Activated naive CD8-positive, alpha-beta T cell (primary cell): ENCODE measurements at regions not wholly inside any gene's neighbourhood (a gene's known extent, or its start where the extent isn't known, plus 50 kb on each side); places are given as distances from the start of the nearest gene placed in this dataset.

Experiments used
- H3K27ac Mint-ChIP-seq: one replicate; pipeline ENCODE4 v1.8.0; 2021; ENCODE audit warnings: mixed read lengths
- H3K27me3 Mint-ChIP-seq: one replicate; pipeline ENCODE4 v1.8.0; 2021; ENCODE audit warnings: mixed read lengths
- H3K36me3 Mint-ChIP-seq: one replicate; pipeline ENCODE4 v1.8.0; 2021; ENCODE audit warnings: mixed read lengths
- H3K4me1 Mint-ChIP-seq: one replicate; pipeline ENCODE4 v1.8.0; 2021; ENCODE audit warnings: low read depth, mixed read lengths
- H3K4me3 Mint-ChIP-seq: one replicate; pipeline ENCODE4 v1.8.0; 2021; ENCODE audit warnings: mild to moderate bottlenecking, mixed read lengths
- H3K9me3 Mint-ChIP-seq: one replicate; pipeline ENCODE4 v1.8.0; 2021; ENCODE audit warnings: low read depth, mixed read lengths

DNA sequence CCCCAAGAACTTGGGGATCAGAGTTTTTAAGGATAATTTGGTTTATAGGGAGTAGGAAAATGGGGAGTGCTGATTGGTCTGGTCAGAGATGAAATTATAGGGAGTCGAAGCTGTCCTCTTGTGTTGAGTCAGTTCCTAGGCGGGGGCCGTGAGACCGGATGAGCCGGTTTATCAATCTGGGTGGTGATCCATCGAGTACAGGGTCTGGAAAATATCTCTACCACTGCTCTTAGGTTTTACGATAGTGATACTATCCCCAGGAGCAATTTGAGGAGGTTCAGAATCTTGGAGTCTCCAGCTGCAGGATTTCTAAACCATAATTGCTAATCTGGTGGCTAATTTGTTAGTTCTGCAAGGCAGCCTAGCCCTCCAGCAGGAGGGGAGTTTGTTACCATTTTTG, 403.4 kb downstream of the CDH11 start:
- Mint-ChIP-seq H3K36me3 (no peaks in the 10 kb centered on the region), H3K27ac (no peak overlapping the region), H3K4me3 (no peak overlapping the region), H3K9me3 (peaks cover 9% of the 10 kb centered on the region), H3K4me1 (no peaks in the 10 kb centered on the region), H3K27me3 (no peaks in the 10 kb centered on the region)

DNA sequence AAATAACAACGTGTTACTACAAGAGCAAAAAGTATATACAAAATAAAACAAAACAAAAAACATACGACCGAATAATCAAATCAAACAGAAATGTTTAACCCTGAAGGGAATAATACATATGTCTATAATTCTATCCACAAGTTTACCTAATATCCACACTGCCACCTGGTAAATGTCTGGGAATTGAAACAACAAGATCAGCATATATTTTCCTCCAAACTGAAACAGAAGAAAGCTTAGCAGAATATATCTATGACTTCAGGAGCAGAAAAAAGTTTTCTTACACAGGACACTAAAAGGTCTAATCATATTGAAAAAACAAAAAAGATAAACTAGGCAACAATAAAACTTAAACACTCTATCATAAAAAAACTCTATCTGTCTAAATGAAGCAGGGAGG, 404.0 kb downstream of the CDH11 start:
- H3K27me3 Mint-ChIP-seq = no peaks in the 10 kb centered on the region

DNA sequence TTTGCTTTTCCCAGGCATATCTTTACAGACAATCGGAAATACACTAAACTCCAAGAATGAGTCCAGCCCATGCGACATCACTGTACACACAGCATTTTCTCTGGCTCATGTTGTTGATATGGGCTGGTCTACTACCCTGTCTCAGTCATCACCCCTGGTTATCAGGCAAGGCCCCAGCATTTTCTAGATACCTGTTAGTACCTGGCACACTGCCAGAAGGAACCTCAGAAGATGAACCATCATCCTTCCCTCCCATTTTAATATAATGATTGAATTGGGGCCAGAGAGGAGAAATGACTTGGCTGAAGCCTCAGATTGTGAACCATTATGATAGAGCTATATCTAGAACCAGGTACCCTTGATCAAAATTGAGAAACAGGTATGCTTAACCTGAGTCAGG, 406.2 kb downstream of the CDH11 start:
- H3K4me3 Mint-ChIP-seq = no peak overlapping the region
- no peaks in the 10 kb centered on the region for H3K27me3 Mint-ChIP-seq
- no peaks in the 10 kb centered on the region for H3K36me3 Mint-ChIP-seq
- H3K4me1 Mint-ChIP-seq = no peaks in the 10 kb centered on the region
- peaks cover 7% of the 10 kb centered on the region for H3K9me3 Mint-ChIP-seq
- no peak overlapping the region for H3K27ac Mint-ChIP-seq

More for the DNA sequence above, 404.0 kb downstream of the CDH11 start:
- Mint-ChIP-seq H3K27ac (no peak overlapping the region), H3K4me1 (no peaks in the 10 kb centered on the region), H3K4me3 (no peak overlapping the region), H3K36me3 (no peaks in the 10 kb centered on the region), H3K9me3 (peaks cover 9% of the 10 kb centered on the region)

DNA sequence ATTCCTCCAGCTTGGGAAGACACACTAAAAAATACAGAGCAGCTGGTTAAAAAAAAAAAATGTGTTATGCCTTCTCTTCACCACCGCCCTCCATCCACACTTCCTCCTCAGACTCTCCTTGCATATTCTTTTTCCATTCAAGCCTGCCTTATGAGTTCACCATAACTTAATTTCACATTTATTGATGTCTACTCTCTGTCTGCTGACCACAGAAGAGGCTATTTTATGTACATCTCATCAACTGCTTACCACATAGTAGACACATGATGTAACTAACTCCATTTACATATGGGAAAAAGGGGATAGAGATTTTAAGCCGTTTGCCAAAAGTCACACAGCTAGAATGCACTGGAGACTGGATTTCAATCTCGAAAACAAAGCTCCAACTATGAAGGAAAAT, 409.8 kb downstream of the CDH11 start:
- H3K9me3 Mint-ChIP-seq = peaks cover 10% of the 10 kb centered on the region

DNA sequence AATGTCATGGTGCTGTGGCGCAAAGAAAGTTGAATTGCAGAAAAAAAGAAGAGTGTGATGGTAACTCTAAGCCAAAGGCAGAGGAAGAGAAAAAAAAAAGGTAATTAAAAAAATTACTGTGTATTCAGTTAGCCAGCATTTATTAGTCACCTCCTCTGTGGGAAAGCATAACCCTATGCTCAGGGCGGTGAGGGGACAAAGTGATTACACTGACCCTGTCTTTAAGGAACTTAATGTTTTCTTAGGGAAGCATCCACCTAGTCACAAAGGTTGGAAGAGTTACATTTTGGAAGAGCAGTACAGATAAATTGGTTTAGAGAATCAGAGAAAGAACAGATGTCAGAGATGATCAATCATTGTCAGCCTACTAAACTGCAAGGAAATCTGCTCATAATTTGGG, 410.3 kb downstream of the CDH11 start:
- Mint-ChIP-seq H3K36me3 (no peaks in the 10 kb centered on the region), H3K27me3 (no peaks in the 10 kb centered on the region), H3K9me3 (peaks cover 10% of the 10 kb centered on the region), H3K27ac (no peak overlapping the region), H3K4me1 (no peaks in the 10 kb centered on the region), H3K4me3 (no peak overlapping the region)

More for the DNA sequence above, 409.8 kb downstream of the CDH11 start:
- Mint-ChIP-seq H3K4me1 (no peaks in the 10 kb centered on the region), H3K27ac (no peak overlapping the region), H3K36me3 (no peaks in the 10 kb centered on the region), H3K4me3 (no peak overlapping the region), H3K27me3 (no peaks in the 10 kb centered on the region)

DNA sequence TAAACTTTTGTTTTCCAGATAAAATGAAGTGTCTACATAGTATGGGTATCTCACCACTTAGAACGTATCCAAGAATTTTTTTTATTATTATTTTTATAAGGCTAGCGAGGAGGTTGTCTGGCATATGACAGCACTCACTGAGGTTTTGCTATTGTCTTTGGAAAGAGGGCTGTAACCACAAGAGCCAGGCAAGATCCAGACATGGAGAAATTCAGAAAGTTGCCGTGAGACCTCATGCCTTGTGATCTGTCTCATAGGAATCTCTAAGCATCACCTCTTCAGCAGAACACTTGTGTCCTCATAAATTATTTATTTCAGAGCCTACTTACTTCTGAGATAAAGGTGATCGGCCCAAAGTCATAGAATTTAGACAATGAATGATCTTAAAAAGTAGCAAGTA, 410.8 kb downstream of the CDH11 start:
- no peaks in the 10 kb centered on the region for H3K4me1 Mint-ChIP-seq
- H3K27me3 Mint-ChIP-seq = no peaks in the 10 kb centered on the region
- no peak overlapping the region for H3K4me3 Mint-ChIP-seq
- peaks cover 10% of the 10 kb centered on the region for H3K9me3 Mint-ChIP-seq
- no peaks in the 10 kb centered on the region for H3K36me3 Mint-ChIP-seq
- no peak overlapping the region for H3K27ac Mint-ChIP-seq

DNA sequence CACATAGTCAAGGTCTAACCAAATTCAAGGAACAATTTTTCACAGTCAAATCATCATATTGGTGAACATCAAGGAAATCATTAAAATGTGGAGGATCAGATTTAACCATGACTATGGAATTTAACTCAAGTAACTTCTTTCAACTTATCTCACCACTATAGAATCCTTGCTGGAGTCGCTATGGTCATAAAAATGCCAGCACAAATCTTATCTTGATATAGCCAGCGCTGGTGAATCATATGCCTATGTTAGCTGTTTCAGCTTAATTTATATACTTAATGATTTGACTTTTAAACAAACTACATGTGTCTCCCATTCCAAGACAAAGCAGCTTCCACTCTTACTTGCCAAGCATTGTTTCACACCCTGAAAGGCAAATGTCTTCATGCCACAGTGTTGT, 416.4 kb downstream of the CDH11 start:
- peaks cover 9% of the 10 kb centered on the region for H3K9me3 Mint-ChIP-seq
- no peaks in the 10 kb centered on the region for H3K36me3 Mint-ChIP-seq
- H3K4me1 Mint-ChIP-seq = no peaks in the 10 kb centered on the region
- H3K27me3 Mint-ChIP-seq = no peaks in the 10 kb centered on the region
- no peak overlapping the region for H3K27ac Mint-ChIP-seq
- no peak overlapping the region for H3K4me3 Mint-ChIP-seq

DNA sequence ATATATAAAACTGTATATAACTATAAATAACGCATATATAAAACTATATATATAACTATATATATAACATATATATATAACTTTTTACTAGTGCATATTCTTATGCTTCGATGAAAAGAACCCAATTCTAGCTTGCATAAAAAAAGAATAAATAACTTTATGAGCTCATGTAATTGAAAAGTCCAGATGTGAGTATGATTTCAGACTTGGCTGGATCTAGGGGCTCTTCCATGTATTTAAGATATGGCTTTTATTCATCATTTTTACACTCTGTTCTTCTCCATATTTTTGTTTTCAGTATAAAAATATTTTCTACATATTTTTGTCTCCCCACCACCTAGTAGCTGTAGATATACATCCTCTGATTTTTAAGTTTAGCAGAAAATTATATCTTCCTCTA, 417.5 kb downstream of the CDH11 start:
- Mint-ChIP-seq H3K27ac (no peak overlapping the region), H3K27me3 (no peaks in the 10 kb centered on the region), H3K4me3 (no peak overlapping the region), H3K9me3 (peaks cover 3% of the 10 kb centered on the region), H3K4me1 (no peaks in the 10 kb centered on the region), H3K36me3 (no peaks in the 10 kb centered on the region)

DNA sequence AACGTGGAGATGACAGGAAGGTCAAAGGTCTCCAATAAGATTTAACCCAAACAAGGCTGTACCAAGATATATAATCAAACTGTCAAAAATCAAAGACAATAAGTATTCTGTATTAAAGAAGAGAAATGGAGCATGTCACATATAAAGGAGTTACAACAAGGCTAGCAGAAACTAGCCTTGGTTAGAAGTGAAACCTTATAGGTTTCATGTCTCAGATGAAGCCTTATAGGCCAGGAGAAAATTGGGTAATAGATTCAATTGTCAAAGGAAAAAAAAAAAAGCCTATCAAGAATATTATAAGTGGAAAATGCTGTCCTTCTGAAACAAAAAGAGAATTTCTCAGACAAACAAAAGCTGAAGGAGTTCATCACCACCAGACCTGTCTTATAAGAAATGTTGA, 419.4 kb downstream of the CDH11 start:
- H3K9me3 Mint-ChIP-seq = peaks cover 3% of the 10 kb centered on the region
- no peaks in the 10 kb centered on the region for H3K36me3 Mint-ChIP-seq
- H3K27ac Mint-ChIP-seq = no peak overlapping the region
- H3K4me3 Mint-ChIP-seq = no peak overlapping the region
- no peaks in the 10 kb centered on the region for H3K27me3 Mint-ChIP-seq
- no peaks in the 10 kb centered on the region for H3K4me1 Mint-ChIP-seq

DNA sequence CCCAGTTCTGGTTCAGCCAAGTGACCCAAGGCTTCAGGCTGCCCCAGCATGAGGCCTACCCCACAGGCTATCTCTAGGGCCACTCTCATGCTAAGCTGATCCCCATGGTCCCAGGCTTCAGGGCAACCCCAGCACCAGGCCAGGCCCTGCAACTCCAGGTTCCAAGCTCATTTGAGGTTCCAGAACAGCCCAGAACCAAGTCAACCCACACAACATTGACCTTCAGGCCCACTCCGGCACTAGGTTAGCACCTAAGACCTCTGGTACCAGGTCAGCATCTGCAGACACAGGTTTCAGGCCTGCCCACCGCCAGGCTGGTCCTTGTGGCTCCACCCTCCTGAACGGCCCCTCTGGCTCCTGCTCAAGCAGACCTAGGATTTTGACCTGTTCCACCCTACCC, 421.2 kb downstream of the CDH11 start:
- Mint-ChIP-seq H3K36me3 (no peaks in the 10 kb centered on the region), H3K4me3 (no peak overlapping the region), H3K27ac (no peak overlapping the region), H3K9me3 (peaks cover 11% of the 10 kb centered on the region), H3K27me3 (no peaks in the 10 kb centered on the region), H3K4me1 (no peaks in the 10 kb centered on the region)

DNA sequence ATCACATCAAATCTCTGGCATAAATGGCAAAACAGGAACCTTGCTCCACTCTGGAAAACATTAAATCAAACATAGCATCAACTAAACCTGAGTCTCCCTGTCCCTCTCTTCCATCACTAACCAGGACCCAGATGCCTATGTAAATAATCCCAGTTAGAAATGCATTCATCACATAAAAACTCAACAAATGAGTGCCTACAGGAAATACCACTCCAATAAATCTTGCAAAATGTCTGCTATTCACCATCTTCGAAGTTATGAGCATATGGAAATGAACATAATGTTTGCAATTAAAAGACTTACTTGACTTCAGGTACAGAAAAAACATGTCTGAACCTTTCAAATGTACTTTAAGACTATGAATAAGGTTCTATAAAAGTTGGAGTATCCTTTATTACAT, 425.0 kb downstream of the CDH11 start:
- Mint-ChIP-seq H3K36me3 (no peaks in the 10 kb centered on the region), H3K4me1 (no peaks in the 10 kb centered on the region), H3K27ac (no peak overlapping the region), H3K4me3 (no peak overlapping the region), H3K9me3 (peaks cover 18% of the 10 kb centered on the region), H3K27me3 (no peaks in the 10 kb centered on the region)

DNA sequence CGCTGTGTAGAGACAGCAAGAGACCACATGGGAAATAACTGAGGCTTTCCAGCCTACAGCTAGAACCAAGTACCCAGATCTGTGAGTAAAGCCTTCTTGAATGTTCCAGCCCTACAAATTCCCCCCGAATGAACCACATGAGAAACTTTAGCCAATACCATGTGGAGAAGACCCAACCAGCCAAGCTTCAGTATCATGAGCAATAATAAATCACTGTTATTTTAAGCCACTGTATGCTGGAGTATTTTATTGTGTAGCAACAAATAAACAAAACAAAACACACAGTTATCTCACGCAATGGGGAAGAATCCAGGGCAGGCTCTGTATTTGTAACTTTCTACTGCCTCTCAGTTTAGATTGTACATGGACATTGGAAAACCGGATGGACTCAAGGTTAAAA, 426.2 kb downstream of the CDH11 start:
- Mint-ChIP-seq H3K27ac (no peak overlapping the region), H3K4me1 (no peaks in the 10 kb centered on the region), H3K36me3 (no peaks in the 10 kb centered on the region), H3K4me3 (no peak overlapping the region), H3K9me3 (peaks cover 19% of the 10 kb centered on the region), H3K27me3 (no peaks in the 10 kb centered on the region)

DNA sequence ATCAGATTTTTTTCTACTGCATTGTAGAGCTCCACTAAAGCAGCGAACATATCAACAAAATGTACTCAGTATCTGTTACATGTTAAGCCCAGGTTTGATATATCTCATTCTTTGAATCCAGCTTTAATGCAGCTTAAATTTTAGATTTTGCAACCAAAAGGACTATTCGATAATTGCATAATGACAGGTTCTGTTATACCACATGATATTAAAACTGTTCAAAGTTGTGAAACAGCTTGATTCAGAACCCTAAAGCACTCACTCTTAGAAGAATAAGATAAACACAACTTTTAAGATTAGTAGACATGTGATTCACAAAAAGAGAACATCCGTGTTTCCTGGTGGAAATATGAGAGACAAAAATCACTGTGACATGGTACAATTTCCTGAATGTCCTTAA, 427.9 kb downstream of the CDH11 start:
- no peaks in the 10 kb centered on the region for H3K4me1 Mint-ChIP-seq
- H3K9me3 Mint-ChIP-seq = peaks cover 21% of the 10 kb centered on the region
- no peaks in the 10 kb centered on the region for H3K27me3 Mint-ChIP-seq
- no peak overlapping the region for H3K27ac Mint-ChIP-seq
- H3K36me3 Mint-ChIP-seq = no peaks in the 10 kb centered on the region
- H3K4me3 Mint-ChIP-seq = no peak overlapping the region

DNA sequence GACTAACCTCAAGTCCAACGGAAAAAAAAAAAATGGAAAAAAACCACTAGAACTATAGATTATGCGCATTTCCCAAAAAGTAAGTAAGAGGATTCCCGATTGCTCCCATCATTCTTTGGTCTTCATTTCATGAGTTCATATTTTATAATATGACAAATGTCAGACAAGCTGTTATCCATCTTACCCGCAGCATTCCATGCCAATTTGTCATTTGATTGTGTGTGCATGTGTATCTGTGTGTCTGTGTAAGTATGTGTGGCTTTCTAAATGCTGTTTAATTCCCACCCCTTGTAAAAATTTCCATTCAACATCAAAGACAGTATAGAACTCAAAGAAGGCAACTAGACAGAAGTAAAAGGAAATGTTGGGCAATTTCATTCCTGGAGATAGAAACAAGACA, 434.1 kb downstream of the CDH11 start:
- Mint-ChIP-seq H3K9me3 (peaks cover 26% of the 10 kb centered on the region), H3K36me3 (no peaks in the 10 kb centered on the region), H3K4me3 (no peak overlapping the region), H3K27me3 (no peaks in the 10 kb centered on the region), H3K27ac (no peak overlapping the region), H3K4me1 (no peaks in the 10 kb centered on the region)

DNA sequence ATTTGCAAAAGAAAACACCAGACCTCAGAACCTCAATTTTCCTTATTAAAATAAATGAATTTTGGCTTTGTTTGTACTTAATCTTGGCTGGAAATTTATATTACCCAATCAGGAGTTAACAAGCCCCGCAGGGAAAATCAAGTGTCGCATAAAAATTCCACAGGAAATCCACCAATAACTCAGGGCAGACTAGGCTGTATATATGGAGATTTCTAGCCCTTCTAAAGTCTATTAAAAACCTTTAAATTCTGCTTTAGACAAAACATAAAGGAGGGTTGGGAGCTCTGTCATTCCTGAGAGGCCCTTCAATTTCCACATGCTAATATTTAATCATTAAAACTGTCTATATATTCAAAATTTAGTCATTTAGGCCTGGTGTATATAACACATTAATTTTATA, 434.7 kb downstream of the CDH11 start:
- Mint-ChIP-seq H3K4me3 (no peak overlapping the region), H3K27me3 (no peaks in the 10 kb centered on the region), H3K4me1 (no peaks in the 10 kb centered on the region), H3K27ac (no peak overlapping the region), H3K9me3 (peaks cover 23% of the 10 kb centered on the region), H3K36me3 (no peaks in the 10 kb centered on the region)

DNA sequence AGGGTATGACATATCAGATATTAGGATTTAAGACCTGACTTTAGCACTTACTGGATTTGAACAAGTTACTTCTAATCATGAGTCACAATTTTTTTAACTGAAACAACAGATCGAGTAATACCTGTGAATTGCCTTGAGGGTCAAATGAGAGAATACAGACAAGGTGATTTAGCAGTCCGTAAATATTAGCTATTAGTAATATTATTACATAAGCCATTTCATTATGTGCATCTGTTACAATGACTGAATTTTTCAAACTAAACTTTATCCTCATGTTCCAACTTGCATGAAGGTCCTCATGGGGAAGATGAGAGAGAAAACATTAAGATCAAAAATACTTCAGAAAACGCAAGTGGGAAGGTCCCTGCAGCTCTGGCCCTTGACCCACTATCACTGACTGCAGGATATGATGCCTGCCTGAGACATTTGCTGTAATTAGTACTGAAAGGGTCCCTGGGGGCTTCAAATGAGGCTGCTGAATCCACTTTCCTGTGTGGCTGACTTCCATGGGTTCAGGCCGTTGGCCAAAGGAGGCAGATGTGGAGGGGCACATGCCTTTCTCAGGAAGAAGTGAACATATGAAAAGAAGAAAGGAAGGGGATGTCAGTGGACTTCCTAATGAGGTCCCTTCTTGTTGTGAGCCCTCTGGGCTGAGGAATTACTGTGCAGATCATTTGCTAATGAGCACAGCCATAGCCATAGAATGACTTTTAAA, 441.7 kb downstream of the CDH11 start:
- Mint-ChIP-seq H3K27me3 (no peaks in the 10 kb centered on the region), H3K4me3 (no peak overlapping the region), H3K9me3 (peaks cover 23% of the 10 kb centered on the region), H3K27ac (no peak overlapping the region), H3K4me1 (no peaks in the 10 kb centered on the region), H3K36me3 (no peaks in the 10 kb centered on the region)
